Astrocyte (in vitro differentiated cells and primary cell): ENCODE measurements at regions not wholly inside any gene's neighbourhood (a gene's known extent, or its start where the extent isn't known, plus 50 kb on each side); places are given as distances from the start of the nearest gene placed in this dataset.

ENCODE experiments used
- DNase-seq: peaks from one replicate; pipeline ENCODE4 v3.0.0-alpha.2; 2010; ENCODE audit warnings: low read depth
- FAIRE-seq: peaks from 2 replicates; lab custom pipeline; 2011; peaks lifted over from hg19 to GRCh38; lab: Jason Lieb, UNC
- H2AFZ ChIP-seq: 2 replicates; pipeline ENCODE4 v1.6.0; 2012; ENCODE audit warnings: low read depth, low read length, inconsistent platforms
- H3K27ac ChIP-seq: 2 replicates; pipeline ENCODE4 v1.5.1; 2011; ENCODE audit warnings: low read depth, low read length, inconsistent platforms
- H3K27me3 ChIP-seq: 2 replicates; pipeline ENCODE4 v1.6.0; 2011; ENCODE audit warnings: low read length, inconsistent platforms; ENCODE audit not compliant: insufficient read depth
- H3K36me3 ChIP-seq: 2 replicates; pipeline ENCODE4 v1.5.1; 2011; ENCODE audit warnings: low read length, inconsistent platforms; ENCODE audit not compliant: insufficient read depth
- H3K4me1 ChIP-seq: 2 replicates; pipeline ENCODE4 v1.5.1; 2011; ENCODE audit warnings: low read length, inconsistent platforms; ENCODE audit not compliant: insufficient read depth
- H3K4me2 ChIP-seq: 2 replicates; pipeline ENCODE4 v1.6.0; 2012; ENCODE audit warnings: low read length, inconsistent platforms
- H3K4me3 ChIP-seq: 2 replicates; pipeline ENCODE4 v1.5.1; 2011; ENCODE audit warnings: low read depth, mild to moderate bottlenecking, low read length, inconsistent platforms; ENCODE audit not compliant: insufficient read depth
- H3K79me2 ChIP-seq: 2 replicates; pipeline ENCODE4 v1.6.0; 2012; ENCODE audit warnings: mild to moderate bottlenecking, low read length, inconsistent platforms; ENCODE audit not compliant: insufficient read depth
- H3K9ac ChIP-seq: 2 replicates; pipeline ENCODE4 v1.6.0; 2012; ENCODE audit warnings: mild to moderate bottlenecking, low read length, inconsistent platforms
- H3K9me3 ChIP-seq: 2 replicates; pipeline ENCODE4 v1.5.1; 2012; ENCODE audit warnings: low read depth, mild to moderate bottlenecking, low read length, inconsistent platforms; ENCODE audit not compliant: insufficient read depth
- H4K20me1 ChIP-seq: 2 replicates; pipeline ENCODE4 v1.6.0; 2012; ENCODE audit warnings: low read length, inconsistent platforms; ENCODE audit not compliant: insufficient read depth
- H3K27ac Mint-ChIP-seq: one replicate; pipeline ENCODE4 v1.8.0; 2021; ENCODE audit warnings: mild to moderate bottlenecking, mixed read lengths; ENCODE audit not compliant: unreplicated experiment
- H3K27me3 Mint-ChIP-seq: one replicate; pipeline ENCODE4 v1.8.0; 2021; ENCODE audit warnings: low read depth, mixed read lengths; ENCODE audit not compliant: unreplicated experiment
- H3K36me3 Mint-ChIP-seq: one replicate; pipeline ENCODE4 v1.8.0; 2021; ENCODE audit warnings: low read depth, mixed read lengths; ENCODE audit not compliant: unreplicated experiment
- H3K4me1 Mint-ChIP-seq: one replicate; pipeline ENCODE4 v1.8.0; 2021; ENCODE audit warnings: low read depth, mixed read lengths; ENCODE audit not compliant: unreplicated experiment
- H3K4me3 Mint-ChIP-seq: one replicate; pipeline ENCODE4 v1.8.0; 2021; ENCODE audit warnings: mild to moderate bottlenecking, moderate library complexity, mixed read lengths; ENCODE audit not compliant: unreplicated experiment
- H3K9me3 Mint-ChIP-seq: one replicate; pipeline ENCODE4 v1.8.0; 2021; ENCODE audit warnings: mild to moderate bottlenecking, mixed read lengths; ENCODE audit not compliant: unreplicated experiment
- CTCF ChIP-seq: IDR thresholded peaks from 2 replicates; pipeline ENCODE4 v1.5.1; 2011; ENCODE audit warnings: low read depth, mild to moderate bottlenecking, inconsistent platforms, low read length, moderate library complexity; ENCODE audit not compliant: insufficient read depth
- EZH2 ChIP-seq: IDR thresholded peaks from 2 replicates; pipeline ENCODE4 v1.6.1; 2012; ENCODE audit warnings: mild to moderate bottlenecking, low read length, inconsistent platforms; ENCODE audit not compliant: insufficient read depth

GRCh38 chr19:30679789-30680188 is 307.6 kb downstream of the ZNF536 start:
- no peaks in the 10 kb centered on the region for H4K20me1 ChIP-seq
- no peak overlapping the region for H3K4me3 ChIP-seq
- H3K27me3 ChIP-seq = peaks cover 15% of the 10 kb centered on the region
- H3K4me1 ChIP-seq = peaks cover 4% of the 10 kb centered on the region
- Mint-ChIP-seq H3K4me1 (no peaks in the 10 kb centered on the region), H3K36me3 (no peaks in the 10 kb centered on the region), H3K4me3 (no peak overlapping the region), H3K9me3 (no peaks in the 10 kb centered on the region), H3K27ac (no peak overlapping the region), H3K27me3 (peaks cover 40% of the 10 kb centered on the region)
- DNase-seq (no peak), FAIRE-seq (no peak)
- H3K9ac ChIP-seq = no peak overlapping the region
- no peaks in the 10 kb centered on the region for H3K79me2 ChIP-seq
- no peaks in the 10 kb centered on the region for H3K36me3 ChIP-seq
- TF ChIP-seq CTCF (no peak), EZH2 (no peak)
- H3K27ac ChIP-seq = no peak overlapping the region
- no peak overlapping the region for H3K4me2 ChIP-seq
- no peaks in the 10 kb centered on the region for H3K9me3 ChIP-seq
- no peak overlapping the region for H2AFZ ChIP-seq

GRCh38 chr19:30679153-30679702 is 307.0 kb downstream of the ZNF536 start:
- Mint-ChIP-seq H3K36me3 (no peaks in the 10 kb centered on the region), H3K27ac (no peak overlapping the region), H3K4me1 (no peaks in the 10 kb centered on the region), H3K9me3 (peaks cover 1% of the 10 kb centered on the region), H3K4me3 (no peak overlapping the region), H3K27me3 (peaks cover 42% of the 10 kb centered on the region)
- Histone ChIP-seq H2AFZ (no peak overlapping the region), H3K27me3 (peaks cover 15% of the 10 kb centered on the region), H3K27ac (no peak overlapping the region), H3K4me2 (no peak overlapping the region), H3K79me2 (no peaks in the 10 kb centered on the region), H3K4me1 (peaks cover 4% of the 10 kb centered on the region), H3K9ac (no peak overlapping the region), H4K20me1 (no peaks in the 10 kb centered on the region), H3K36me3 (no peaks in the 10 kb centered on the region), H3K9me3 (no peaks in the 10 kb centered on the region), H3K4me3 (no peak overlapping the region)
- FAIRE-seq (no peak), DNase-seq (no peak)
- TF ChIP-seq CTCF (no peak), EZH2 (no peak)

GRCh38 chr19:30678168-30678567 is 306.0 kb downstream of the ZNF536 start:
- FAIRE-seq (no peak), DNase-seq (no peak)
- Mint-ChIP-seq H3K27me3 (peaks cover 53% of the 10 kb centered on the region), H3K4me1 (no peaks in the 10 kb centered on the region), H3K4me3 (no peak overlapping the region), H3K9me3 (peaks cover 4% of the 10 kb centered on the region), H3K36me3 (no peaks in the 10 kb centered on the region), H3K27ac (no peak overlapping the region)
- Histone ChIP-seq H3K36me3 (no peaks in the 10 kb centered on the region), H2AFZ (no peak overlapping the region), H3K4me2 (no peak overlapping the region), H3K4me1 (peaks cover 4% of the 10 kb centered on the region), H3K9me3 (no peaks in the 10 kb centered on the region), H3K4me3 (no peak overlapping the region), H3K27me3 (peaks cover 15% of the 10 kb centered on the region), H3K79me2 (no peaks in the 10 kb centered on the region), H3K27ac (no peak overlapping the region), H4K20me1 (no peaks in the 10 kb centered on the region), H3K9ac (no peak overlapping the region)
- no peak for TF ChIP-seq CTCF
- TF ChIP-seq EZH2 = no peak
